Type B pancreatic cell (in vitro differentiated cells): ENCODE measurements at regions not wholly inside any gene's neighbourhood (a gene's known extent, or its start where the extent isn't known, plus 50 kb on each side); places are given as distances from the start of the nearest gene placed in this dataset.

Source experiments
- DNase-seq: peaks from one replicate; pipeline ENCODE4 v3.0.0; 2021; ENCODE audit warnings: mixed read lengths; ENCODE audit not compliant: unreplicated experiment; ENCODE audit errors: extremely low spot score
- H3K27ac Mint-ChIP-seq: 2 replicates; pipeline ENCODE4 v1.8.0; 2021; ENCODE audit warnings: mild to moderate bottlenecking, mixed read lengths
- H3K27me3 Mint-ChIP-seq: 2 replicates; pipeline ENCODE4 v1.8.0; 2021; ENCODE audit warnings: mixed read lengths
- H3K36me3 Mint-ChIP-seq: 2 replicates; pipeline ENCODE4 v1.8.0; 2021; ENCODE audit warnings: mixed read lengths
- H3K4me1 Mint-ChIP-seq: one replicate; pipeline ENCODE4 v1.8.0; 2021; ENCODE audit warnings: mixed read lengths; ENCODE audit not compliant: unreplicated experiment
- H3K4me3 Mint-ChIP-seq: 2 replicates; pipeline ENCODE4 v1.8.0; 2021; ENCODE audit warnings: mild to moderate bottlenecking, mixed read lengths
- H3K9me3 Mint-ChIP-seq: 2 replicates; pipeline ENCODE4 v1.8.0; 2021; ENCODE audit warnings: mixed read lengths
- TF ChIP-seq, protein P1 (sequence below): fragments of 200-600 bp; sonication (generic); conservative IDR thresholded peaks from 2 replicates; pipeline ENCODE4 v1.5.0; 2021; ENCODE audit warnings: antibody characterized with exemption, mild to moderate bottlenecking

GRCh38 chr20:48092596-48093280, 307.5 kb upstream of the SULF2 start:
- H3K36me3 Mint-ChIP-seq = no peaks in the 10 kb centered on the region
- TF ChIP-seq, protein P1, sequence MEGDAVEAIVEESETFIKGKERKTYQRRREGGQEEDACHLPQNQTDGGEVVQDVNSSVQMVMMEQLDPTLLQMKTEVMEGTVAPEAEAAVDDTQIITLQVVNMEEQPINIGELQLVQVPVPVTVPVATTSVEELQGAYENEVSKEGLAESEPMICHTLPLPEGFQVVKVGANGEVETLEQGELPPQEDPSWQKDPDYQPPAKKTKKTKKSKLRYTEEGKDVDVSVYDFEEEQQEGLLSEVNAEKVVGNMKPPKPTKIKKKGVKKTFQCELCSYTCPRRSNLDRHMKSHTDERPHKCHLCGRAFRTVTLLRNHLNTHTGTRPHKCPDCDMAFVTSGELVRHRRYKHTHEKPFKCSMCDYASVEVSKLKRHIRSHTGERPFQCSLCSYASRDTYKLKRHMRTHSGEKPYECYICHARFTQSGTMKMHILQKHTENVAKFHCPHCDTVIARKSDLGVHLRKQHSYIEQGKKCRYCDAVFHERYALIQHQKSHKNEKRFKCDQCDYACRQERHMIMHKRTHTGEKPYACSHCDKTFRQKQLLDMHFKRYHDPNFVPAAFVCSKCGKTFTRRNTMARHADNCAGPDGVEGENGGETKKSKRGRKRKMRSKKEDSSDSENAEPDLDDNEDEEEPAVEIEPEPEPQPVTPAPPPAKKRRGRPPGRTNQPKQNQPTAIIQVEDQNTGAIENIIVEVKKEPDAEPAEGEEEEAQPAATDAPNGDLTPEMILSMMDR = no peak
- H3K4me3 Mint-ChIP-seq = no peak overlapping the region
- no peak overlapping the region for H3K27ac Mint-ChIP-seq
- no peaks in the 10 kb centered on the region for H3K4me1 Mint-ChIP-seq
- no peak for DNase-seq
- H3K27me3 Mint-ChIP-seq = peaks cover 4% of the 10 kb centered on the region
- peaks cover 6% of the 10 kb centered on the region for H3K9me3 Mint-ChIP-seq

GRCh38 chr20:48090784-48091183, 305.5 kb upstream of the SULF2 start:
- Mint-ChIP-seq H3K9me3 (peaks cover 6% of the 10 kb centered on the region), H3K27ac (no peak overlapping the region), H3K4me1 (no peaks in the 10 kb centered on the region), H3K27me3 (peaks cover 4% of the 10 kb centered on the region), H3K36me3 (no peaks in the 10 kb centered on the region), H3K4me3 (no peak overlapping the region)
- TF ChIP-seq, protein P1 = no peak
- no peak for DNase-seq

DNA sequence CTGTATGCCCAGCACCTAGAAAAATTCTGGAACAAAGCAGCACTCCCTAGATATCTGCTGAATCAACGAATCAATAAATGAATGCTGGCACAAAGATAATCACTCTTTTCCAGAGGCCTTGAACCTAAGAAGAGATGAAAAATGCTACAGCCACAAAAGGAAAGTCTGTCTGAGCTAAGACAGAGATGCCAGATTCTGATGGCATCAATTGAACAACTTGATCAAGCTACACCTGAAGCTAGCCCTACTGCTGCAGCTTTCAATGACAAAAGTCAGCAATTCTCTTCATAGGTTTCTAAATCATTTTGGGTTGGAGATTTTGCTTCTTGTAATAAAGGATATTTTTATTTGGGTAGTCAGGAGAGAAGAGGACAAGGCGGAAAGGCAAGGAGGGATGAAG, 305.0 kb upstream of the SULF2 start:
- H3K4me1 Mint-ChIP-seq = no peaks in the 10 kb centered on the region
- no peak overlapping the region for H3K4me3 Mint-ChIP-seq
- no peaks in the 10 kb centered on the region for H3K36me3 Mint-ChIP-seq
- peaks cover 4% of the 10 kb centered on the region for H3K27me3 Mint-ChIP-seq
- peaks cover 6% of the 10 kb centered on the region for H3K9me3 Mint-ChIP-seq
- no peak overlapping the region for H3K27ac Mint-ChIP-seq
- TF ChIP-seq, protein P1 = no peak
- DNase-seq = no peak

GRCh38 chr20:48080583-48080982, 295.3 kb upstream of the SULF2 start:
- no peak for DNase-seq
- TF ChIP-seq, protein P1 = no peak
- H3K27me3 Mint-ChIP-seq = peaks cover 13% of the 10 kb centered on the region
- peaks cover 5% of the 10 kb centered on the region for H3K9me3 Mint-ChIP-seq
- H3K4me3 Mint-ChIP-seq = no peak overlapping the region
- no peak overlapping the region for H3K27ac Mint-ChIP-seq
- peaks cover 4% of the 10 kb centered on the region for H3K36me3 Mint-ChIP-seq
- peaks cover 21% of the 10 kb centered on the region for H3K4me1 Mint-ChIP-seq

DNA sequence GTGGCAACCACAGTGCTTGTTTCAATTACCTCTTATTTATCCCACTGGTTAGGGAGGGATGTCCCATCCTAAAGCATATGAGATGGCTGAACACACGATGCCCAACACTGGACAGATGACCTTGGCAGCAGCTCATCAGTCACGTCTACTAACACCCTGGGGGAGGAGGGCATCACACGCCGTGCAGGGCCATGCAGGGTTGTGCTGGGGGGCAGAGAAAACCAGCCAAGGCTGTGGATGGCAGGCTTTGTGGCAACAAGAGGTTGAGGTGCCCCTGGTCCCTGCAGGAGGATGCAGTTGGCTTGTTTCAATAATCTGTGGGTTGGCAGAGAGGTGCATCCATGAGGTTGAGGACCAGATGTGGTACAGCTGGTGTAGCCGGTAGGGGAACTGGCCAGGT, 293.7 kb upstream of the SULF2 start:
- Mint-ChIP-seq H3K4me3 (no peak overlapping the region), H3K4me1 (peaks cover 21% of the 10 kb centered on the region), H3K27me3 (peaks cover 19% of the 10 kb centered on the region), H3K9me3 (peaks cover 5% of the 10 kb centered on the region), H3K27ac (no peak overlapping the region), H3K36me3 (peaks cover 4% of the 10 kb centered on the region)
- no peak for DNase-seq
- TF ChIP-seq, protein P1 = no peak

DNA sequence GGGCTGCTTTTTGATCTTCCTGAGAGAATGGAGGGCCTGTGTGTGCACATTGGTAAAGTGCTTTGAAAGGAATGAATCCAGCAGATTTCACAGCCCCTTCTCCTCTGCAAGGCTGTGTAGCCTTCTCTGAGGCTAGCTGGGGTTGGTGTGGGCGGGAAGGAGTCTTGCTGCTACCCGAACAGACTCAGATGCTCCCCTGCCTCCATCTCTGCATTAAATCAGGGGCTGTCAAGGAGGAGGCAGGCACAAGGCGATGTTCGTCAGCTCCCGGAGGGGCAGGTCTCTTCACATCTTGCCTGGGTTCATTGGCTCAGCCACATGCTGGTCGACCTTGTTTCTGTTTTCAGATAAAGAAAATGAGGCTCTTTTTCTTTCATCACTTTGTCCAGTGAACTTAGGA, 291.5 kb upstream of the SULF2 start:
- Mint-ChIP-seq H3K36me3 (no peaks in the 10 kb centered on the region), H3K27ac (no peak overlapping the region), H3K4me1 (peaks cover 21% of the 10 kb centered on the region), H3K9me3 (no peaks in the 10 kb centered on the region), H3K27me3 (peaks cover 16% of the 10 kb centered on the region), H3K4me3 (no peak overlapping the region)
- DNase-seq = no peak
- TF ChIP-seq, protein P1 = no peak
